ENCODE measurements at regions not wholly inside any gene's neighbourhood (a gene's known extent, or its start where the extent isn't known, plus 50 kb on each side); places are given as distances from the start of the nearest gene placed in this dataset.

GRCh38 chr1:61583703-61584102 is 141.2 kb downstream of the TM2D1 start:
- peaks cover 26% of the 10 kb centered on the region for H3K27me3 Mint-ChIP-seq (ENCODE audit: low read depth, unreplicated experiment)
- TF ChIP-seq EZH2 (IDR thresholded peaks at IDR 0.05; ENCODE audit: insufficient read depth, low read length) (no peak), CTCF (IDR thresholded peaks at IDR 0.05; ENCODE audit: insufficient read depth, low read depth, low read length) (no peak)
- Histone ChIP-seq H3K4me1 (ENCODE audit: insufficient read depth, low read length) (no peaks in the 10 kb centered on the region), H3K9ac (ENCODE audit: low read length) (no peak overlapping the region), H3K36me3 (ENCODE audit: insufficient read depth, low read length) (no peaks in the 10 kb centered on the region), H3K27ac (ENCODE audit: low read depth, low read length) (no peak overlapping the region), H3K4me2 (ENCODE audit: low read length) (no peak overlapping the region), H3K9me3 (ENCODE audit: insufficient read depth, low read depth, low read length) (no peaks in the 10 kb centered on the region), H4K20me1 (ENCODE audit: insufficient read depth, low read length) (no peaks in the 10 kb centered on the region), H3K4me3 (ENCODE audit: insufficient read depth, low read depth, low read length) (no peak overlapping the region), H2AFZ (ENCODE audit: low read depth, low read length) (no peak overlapping the region), H3K79me2 (ENCODE audit: insufficient read depth, low read length) (no peaks in the 10 kb centered on the region), H3K27me3 (ENCODE audit: insufficient read depth, low read length) (peaks cover 2% of the 10 kb centered on the region)
- FAIRE-seq = no peak
- H3K4me1 Mint-ChIP-seq (ENCODE audit: low read depth, unreplicated experiment) = no peaks in the 10 kb centered on the region
- H3K4me3 Mint-ChIP-seq (ENCODE audit: unreplicated experiment) = no peak overlapping the region
- no peak overlapping the region for H3K27ac Mint-ChIP-seq (ENCODE audit: unreplicated experiment)
- no peaks in the 10 kb centered on the region for H3K9me3 Mint-ChIP-seq (ENCODE audit: unreplicated experiment)
- no peak for DNase-seq (ENCODE audit: low read depth)
- H3K36me3 Mint-ChIP-seq (ENCODE audit: low read depth, unreplicated experiment) = no peaks in the 10 kb centered on the region

GRCh38 chr1:61581251-61581650 is 143.7 kb downstream of the TM2D1 start:
- H3K27ac ChIP-seq (ENCODE audit: low read depth, low read length) = no peak overlapping the region
- Mint-ChIP-seq H3K4me1 (ENCODE audit: low read depth, unreplicated experiment) (no peaks in the 10 kb centered on the region), H3K27me3 (ENCODE audit: low read depth, unreplicated experiment) (peaks cover 19% of the 10 kb centered on the region), H3K9me3 (ENCODE audit: unreplicated experiment) (peaks cover 2% of the 10 kb centered on the region), H3K4me3 (ENCODE audit: unreplicated experiment) (no peak overlapping the region), H3K27ac (ENCODE audit: unreplicated experiment) (no peak overlapping the region), H3K36me3 (ENCODE audit: low read depth, unreplicated experiment) (no peaks in the 10 kb centered on the region)
- DNase-seq (ENCODE audit: low read depth) (no peak), FAIRE-seq (no peak)
- H3K4me3 ChIP-seq (ENCODE audit: insufficient read depth, low read depth, low read length) = no peak overlapping the region
- H4K20me1 ChIP-seq (ENCODE audit: insufficient read depth, low read length) = no peaks in the 10 kb centered on the region
- H3K79me2 ChIP-seq (ENCODE audit: insufficient read depth, low read length) = no peaks in the 10 kb centered on the region
- TF ChIP-seq CTCF (IDR thresholded peaks at IDR 0.05; ENCODE audit: insufficient read depth, low read depth, low read length) (no peak), EZH2 (IDR thresholded peaks at IDR 0.05; ENCODE audit: insufficient read depth, low read length) (no peak)
- H3K4me1 ChIP-seq (ENCODE audit: insufficient read depth, low read length) = no peaks in the 10 kb centered on the region
- H3K9me3 ChIP-seq (ENCODE audit: insufficient read depth, low read depth, low read length) = no peaks in the 10 kb centered on the region
- no peak overlapping the region for H2AFZ ChIP-seq (ENCODE audit: low read depth, low read length)
- no peaks in the 10 kb centered on the region for H3K36me3 ChIP-seq (ENCODE audit: insufficient read depth, low read length)
- H3K9ac ChIP-seq (ENCODE audit: low read length) = no peak overlapping the region
- H3K27me3 ChIP-seq (ENCODE audit: insufficient read depth, low read length) = peaks cover 2% of the 10 kb centered on the region
- no peak overlapping the region for H3K4me2 ChIP-seq (ENCODE audit: low read length)

GRCh38 chr1:61580417-61580816 is 144.5 kb downstream of the TM2D1 start:
- Mint-ChIP-seq H3K4me3 (ENCODE audit: unreplicated experiment) (no peak overlapping the region), H3K27me3 (ENCODE audit: low read depth, unreplicated experiment) (peaks cover 18% of the 10 kb centered on the region), H3K9me3 (ENCODE audit: unreplicated experiment) (peaks cover 2% of the 10 kb centered on the region), H3K36me3 (ENCODE audit: low read depth, unreplicated experiment) (no peaks in the 10 kb centered on the region), H3K27ac (ENCODE audit: unreplicated experiment) (no peak overlapping the region), H3K4me1 (ENCODE audit: low read depth, unreplicated experiment) (no peaks in the 10 kb centered on the region)
- Histone ChIP-seq H3K4me2 (ENCODE audit: low read length) (no peak overlapping the region), H3K4me3 (ENCODE audit: insufficient read depth, low read depth, low read length) (no peak overlapping the region), H3K4me1 (ENCODE audit: insufficient read depth, low read length) (no peaks in the 10 kb centered on the region), H3K9me3 (ENCODE audit: insufficient read depth, low read depth, low read length) (no peaks in the 10 kb centered on the region), H3K27me3 (ENCODE audit: insufficient read depth, low read length) (peaks cover 2% of the 10 kb centered on the region), H3K79me2 (ENCODE audit: insufficient read depth, low read length) (no peaks in the 10 kb centered on the region), H2AFZ (ENCODE audit: low read depth, low read length) (no peak overlapping the region), H3K9ac (ENCODE audit: low read length) (no peak overlapping the region), H3K36me3 (ENCODE audit: insufficient read depth, low read length) (no peaks in the 10 kb centered on the region), H3K27ac (ENCODE audit: low read depth, low read length) (no peak overlapping the region), H4K20me1 (ENCODE audit: insufficient read depth, low read length) (no peaks in the 10 kb centered on the region)
- no peak for DNase-seq (ENCODE audit: low read depth)
- TF ChIP-seq EZH2 (IDR thresholded peaks at IDR 0.05; ENCODE audit: insufficient read depth, low read length) (no peak), CTCF (IDR thresholded peaks at IDR 0.05; ENCODE audit: insufficient read depth, low read depth, low read length) (no peak)
- no peak for FAIRE-seq
